Endothelial cell of umbilical vein (primary cell): ENCODE measurements at regions not wholly inside any gene's neighbourhood (a gene's known extent, or its start where the extent isn't known, plus 50 kb on each side); places are given as distances from the start of the nearest gene placed in this dataset.

Experiments
- BruUV-seq: library from RNA; stranded (reverse); fragments of 400-500 nt; replicated peaks from 2 replicates; lab custom pipeline; 2021; lab: Mats Ljungman, UMichigan
- CTCF ChIA-PET: fragments of 300-600, 350-600 bp; sonication (Branson Sonifier 250); formaldehyde crosslinking; loops from one replicate; lab custom pipeline; 2021; ENCODE audit warnings: antibody characterized with exemption, inconsistent platforms; lab: Charles Lee
- POLR2A ChIA-PET: fragments of 300-600, 350-600 bp; sonication (Branson Sonifier 250); formaldehyde crosslinking; loops from one replicate; lab custom pipeline; 2021; ENCODE audit warnings: antibody characterized with exemption, inconsistent platforms; lab: Charles Lee
- DNase-seq: peaks from one replicate; pipeline ENCODE4 v3.0.0-alpha.2; 2011; ENCODE audit warnings: low read depth, low spot score
- FAIRE-seq: peaks from 2 replicates; lab custom pipeline; 2011; peaks lifted over from hg19 to GRCh38; lab: Jason Lieb, UNC
- H2AFZ ChIP-seq: 2 replicates; pipeline ENCODE4 v1.6.0; 2012; ENCODE audit warnings: low read depth, low read length, control low read depth, inconsistent platforms
- H3K27ac ChIP-seq: 2 replicates; pipeline ENCODE4 v1.5.1; 2011; ENCODE audit warnings: low read depth, mild to moderate bottlenecking, control low read depth, low read length, moderate library complexity; ENCODE audit not compliant: insufficient read depth
- H3K27me3 ChIP-seq, 2 experiments: 2 replicates each; pipeline versions ENCODE4 v1.6.0 to v1.6.1; 2011; ENCODE audit warnings: low read length in 2 of 2, mixed read lengths in 1 of 2; ENCODE audit not compliant: control insufficient read depth in 2 of 2, insufficient read depth in 2 of 2
- H3K36me3 ChIP-seq, 2 experiments: 2 replicates in 1 of 2; 3 replicates in 1 of 2; pipeline ENCODE4 v1.5.1; 2011; ENCODE audit warnings: low read length in 2 of 2, mild to moderate bottlenecking in 1 of 2, moderate library complexity in 1 of 2; ENCODE audit not compliant: control insufficient read depth in 2 of 2, insufficient read depth in 2 of 2; ENCODE audit errors: extremely low read depth in 1 of 2
- H3K4me1 ChIP-seq: 3 replicates; pipeline ENCODE4 v1.5.1; 2011; ENCODE audit warnings: mild to moderate bottlenecking, low read length; ENCODE audit not compliant: control insufficient read depth, insufficient read depth; ENCODE audit errors: extremely low read depth
- H3K4me2 ChIP-seq: 2 replicates; pipeline ENCODE4 v1.6.1; 2011; ENCODE audit warnings: low read length, control low read depth, mixed read lengths; ENCODE audit not compliant: insufficient read depth
- H3K4me3 ChIP-seq, 3 experiments: fragments of 200-600 bp in 1 of 3; sonication (generic), shearing (Covaris generic) in 1 of 3; replicated peaks in 1 of 3; 2 replicates each; pipeline ENCODE4 v1.5.1; 2011 to 2016; ENCODE audit warnings: control low read depth in 3 of 3, low read length in 3 of 3, mild to moderate bottlenecking in 2 of 3, inconsistent platforms in 1 of 3, low read depth in 1 of 3, moderate library complexity in 1 of 3; ENCODE audit not compliant: insufficient read depth in 1 of 3
- H3K79me2 ChIP-seq: 2 replicates; pipeline ENCODE4 v1.6.0; 2012; ENCODE audit warnings: low read length, inconsistent platforms; ENCODE audit not compliant: control insufficient read depth, insufficient read depth
- H3K9ac ChIP-seq: replicated peaks from 2 replicates; pipeline ENCODE3; 2011; ENCODE audit warnings: low read length, control low read depth; ENCODE audit not compliant: insufficient read depth; ENCODE audit errors: extremely low read depth
- H3K9me1 ChIP-seq: replicated peaks from 3 replicates; pipeline ENCODE4 v1.6.0; 2011; ENCODE audit warnings: mild to moderate bottlenecking, low read length; ENCODE audit not compliant: control insufficient read depth, insufficient read depth; ENCODE audit errors: extremely low read depth
- H3K9me3 ChIP-seq: replicated peaks from 2 replicates; pipeline ENCODE4 v1.5.1; 2012; ENCODE audit warnings: low read length, inconsistent platforms; ENCODE audit not compliant: control insufficient read depth, insufficient read depth
- H4K20me1 ChIP-seq: replicated peaks from 2 replicates; pipeline ENCODE3; 2011; ENCODE audit warnings: mild to moderate bottlenecking, low read length; ENCODE audit not compliant: control insufficient read depth, insufficient read depth; ENCODE audit errors: extremely low read depth
- CTCF ChIP-seq, 2 donors: IDR thresholded peaks; 1 replicate in 1 of 2; 2 replicates in 1 of 2; pipeline ENCODE4 v1.5.1; 2011; ENCODE audit warnings: low read length in 2 of 2, mild to moderate bottlenecking in 2 of 2, moderate library complexity in 2 of 2, control low read depth in 1 of 2, inconsistent platforms in 1 of 2, low read depth in 1 of 2; ENCODE audit not compliant: insufficient read depth in 1 of 2; ENCODE audit errors: extremely low read depth in 1 of 2
- FOS ChIP-seq: IDR thresholded peaks from 2 replicates; pipeline ENCODE4 v1.6.1; 2011; ENCODE audit warnings: mild to moderate bottlenecking, low read length, moderate library complexity, borderline replicate concordance; ENCODE audit not compliant: insufficient read depth
- GATA2 ChIP-seq: IDR thresholded peaks from 2 replicates; pipeline ENCODE4 v1.7.0; 2011; ENCODE audit warnings: low read depth, mild to moderate bottlenecking, moderate library complexity, mixed read lengths, low read length; ENCODE audit not compliant: insufficient read length, insufficient read depth
- JUN ChIP-seq: IDR thresholded peaks from 2 replicates; pipeline ENCODE4 v1.6.1; 2011; ENCODE audit warnings: borderline replicate concordance, low read depth; ENCODE audit not compliant: insufficient read length, insufficient read depth
- MAX ChIP-seq: IDR thresholded peaks from 2 replicates; pipeline ENCODE4 v1.6.1; 2011; ENCODE audit not compliant: insufficient read depth, insufficient read length
- MYC ChIP-seq: IDR thresholded peaks from one replicate; pipeline ENCODE4 v1.6.1; 2011; ENCODE audit warnings: mild to moderate bottlenecking, low read depth, low read length
- POLR2A ChIP-seq: IDR thresholded peaks from 2 replicates; pipeline ENCODE4 v1.6.1; 2012; ENCODE audit warnings: low read depth, mild to moderate bottlenecking, control low read depth, low read length
- POLR2AphosphoS5 ChIP-seq: IDR thresholded peaks from 2 replicates; pipeline ENCODE4 v1.6.1; 2012; ENCODE audit warnings: low read depth, mild to moderate bottlenecking, control low read depth, low read length, moderate library complexity; ENCODE audit not compliant: insufficient read depth
- dilution Hi-C: fragments of 300-500 bp; cut with MboI; formaldehyde crosslinking; loops from one replicate; pipeline ENCODE4 v1.15.0; 2019; ENCODE audit warnings: low sequenced_read_pairs; ENCODE audit not compliant: extremely low pct_ligation_motif_present
- intact Hi-C: fragments of 100-400 bp; cut with micrococcal nuclease; formaldehyde crosslinking; loops from one replicate; pipeline ENCODE4 v1.10.0; 2022

GRCh38 chr21:15283789-15284188 lies 219.0 kb upstream of the NRIP1 start:
- DNase-seq, result no peak
- H3K27ac ChIP-seq, result no peak overlapping the region
- BruUV-seq, result no TSS peak
- no peaks in the 10 kb centered on the region for H3K9me1 ChIP-seq
- no peaks in the 10 kb centered on the region for H3K36me3 ChIP-seq
- no peak overlapping the region for H3K4me2 ChIP-seq
- peaks cover 0 to 2% of the 10 kb centered on the region in 2 experiments for H3K27me3 ChIP-seq
- CTCF ChIA-PET, result no interaction called here
- POLR2A ChIA-PET, result no interaction called here
- H3K4me3 ChIP-seq, result no peak overlapping the region
- TF ChIP-seq MAX (no peak), POLR2A (no peak), MYC (no peak), GATA2 (no peak), FOS (no peak), POLR2AphosphoS5 (no peak), JUN (no peak), CTCF (IDR thresholded peaks at IDR 0.05; ENCODE audit: extremely low read depth in 1 of 2, insufficient read depth in 1 of 2, low read depth in 1 of 2, low read length in 2 of 2) (no peak)
- no peaks in the 10 kb centered on the region for H3K4me1 ChIP-seq
- H2AFZ ChIP-seq, result no peak overlapping the region
- FAIRE-seq, result no peak
- H3K9me3 ChIP-seq, result no peaks in the 10 kb centered on the region
- H3K79me2 ChIP-seq, result no peaks in the 10 kb centered on the region
- dilution Hi-C loops (no loop called here), intact Hi-C loops (no loop called here)
- H4K20me1 ChIP-seq, result no peaks in the 10 kb centered on the region
- no peak overlapping the region for H3K9ac ChIP-seq
